ENCODE measurements at regions not wholly inside any gene's neighbourhood (a gene's known extent, or its start where the extent isn't known, plus 50 kb on each side); places are given as distances from the start of the nearest gene placed in this dataset.
"Not testable (repeated sequence)": the region's sequence is repeated elsewhere in the genome, so short reads cannot be mapped to it uniquely, and the experiment has no call there.

DNA sequence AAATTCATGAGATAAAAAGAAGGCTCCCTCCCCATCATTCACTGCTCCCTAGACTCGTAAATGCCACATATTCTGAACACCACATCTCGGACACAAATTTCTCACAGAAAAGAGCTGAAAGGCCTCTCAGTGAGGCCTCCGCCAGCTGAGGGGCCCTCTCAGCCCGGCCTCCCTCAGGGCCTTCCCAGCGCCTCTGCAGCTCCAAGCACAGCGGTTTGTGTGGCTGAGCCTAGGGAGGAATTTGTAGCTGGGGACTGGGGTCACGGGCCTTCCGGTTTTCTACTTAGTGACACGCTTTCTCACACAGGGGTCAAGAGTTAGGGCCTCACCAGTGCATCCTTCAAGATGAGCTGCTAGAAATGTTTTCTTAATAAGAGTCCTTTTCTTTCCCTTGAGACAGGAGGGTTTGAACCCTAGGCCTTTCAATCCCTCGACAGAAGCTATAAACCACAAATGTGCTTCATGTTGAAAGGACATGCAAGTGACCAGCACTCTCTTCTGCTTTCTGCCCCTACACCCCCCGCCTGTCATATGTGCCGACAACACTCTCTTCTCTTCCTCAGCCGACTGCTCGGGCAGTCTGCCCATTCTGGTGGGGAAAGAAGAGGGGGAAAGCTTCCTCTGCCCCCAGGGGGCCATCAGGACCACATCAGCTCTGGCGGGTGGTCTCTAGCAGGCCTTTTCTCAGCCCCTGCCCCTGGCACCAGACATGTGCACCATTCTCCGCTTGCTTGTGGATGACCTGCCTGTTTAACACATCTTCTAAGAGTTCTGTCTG lies 104.9 kb downstream of the CHIC2 start:
- H3K9me3 Mint-ChIP-seq, result no peaks in the 10 kb centered on the region
- no peaks in the 10 kb centered on the region for H3K4me1 Mint-ChIP-seq (ENCODE audit: low read depth in 2 of 2)
- no peaks in the 10 kb centered on the region for H3K36me3 Mint-ChIP-seq
- no peak for DNase-seq (ENCODE audit: low spot score)
- H3K27ac Mint-ChIP-seq, result no peak overlapping the region
- no peaks in the 10 kb centered on the region for H3K27me3 Mint-ChIP-seq
- H3K4me3 Mint-ChIP-seq, result no peak overlapping the region
- ATAC-seq, result no peak

DNA sequence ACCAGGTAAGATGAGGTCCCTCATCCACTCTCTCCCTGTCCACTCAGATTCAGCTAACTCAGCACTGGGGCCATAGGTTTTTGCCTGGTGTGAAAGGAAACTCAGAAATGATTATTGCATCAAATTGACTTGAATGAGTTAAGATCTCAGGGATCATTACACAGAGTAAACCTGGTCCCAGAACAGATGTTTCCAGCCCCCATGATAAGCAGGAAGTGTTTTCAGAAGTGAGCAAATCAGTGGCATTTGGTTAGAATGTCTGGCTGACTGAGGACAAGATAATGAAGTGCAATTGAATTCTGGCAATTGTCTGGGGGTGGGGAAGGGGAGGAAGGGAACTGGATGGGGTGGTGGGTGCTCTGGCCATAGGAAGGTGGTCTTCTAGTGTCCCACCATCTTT lies 108.0 kb downstream of the CHIC2 start:
- no peaks in the 10 kb centered on the region for H3K4me1 Mint-ChIP-seq (ENCODE audit: low read depth in 2 of 2)
- no peaks in the 10 kb centered on the region for H3K27me3 Mint-ChIP-seq
- no peak overlapping the region for H3K4me3 Mint-ChIP-seq
- ATAC-seq (no peak), DNase-seq (ENCODE audit: low spot score) (no peak)
- H3K27ac Mint-ChIP-seq, result no peak overlapping the region
- no peaks in the 10 kb centered on the region for H3K36me3 Mint-ChIP-seq
- no peaks in the 10 kb centered on the region for H3K9me3 Mint-ChIP-seq

DNA sequence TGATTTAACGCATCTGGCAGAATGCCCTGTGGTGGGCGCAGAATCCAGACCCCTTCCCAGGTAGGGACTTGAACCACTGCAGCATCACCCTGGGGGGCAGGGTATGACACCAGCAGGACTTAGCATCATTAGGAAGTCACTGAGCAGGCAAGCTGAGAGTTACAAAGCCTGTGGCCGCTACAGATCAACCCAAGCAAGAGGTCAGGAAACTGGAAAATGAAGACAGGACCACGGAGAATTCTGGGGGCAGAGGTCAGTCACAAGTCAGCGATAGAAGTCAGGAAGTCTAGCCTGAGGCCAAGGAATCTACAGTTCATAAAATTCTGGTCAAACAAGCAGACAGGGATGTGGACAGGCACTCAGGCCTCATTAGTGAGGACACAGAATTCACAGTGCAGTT lies 108.4 kb downstream of the CHIC2 start:
- DNase-seq (ENCODE audit: low spot score) (no peak), ATAC-seq (no peak)
- Mint-ChIP-seq H3K27ac (no peak overlapping the region), H3K4me1 (ENCODE audit: low read depth in 2 of 2) (no peaks in the 10 kb centered on the region), H3K4me3 (no peak overlapping the region), H3K36me3 (no peaks in the 10 kb centered on the region), H3K27me3 (no peaks in the 10 kb centered on the region), H3K9me3 (no peaks in the 10 kb centered on the region)

- DNase-seq (ENCODE audit: low spot score) (no peak), ATAC-seq (no peak)
- peaks cover 4 to 8% of the 10 kb centered on the region in 2 donors for H3K27me3 Mint-ChIP-seq
- H3K9me3 Mint-ChIP-seq, result no peaks in the 10 kb centered on the region
- no peaks in the 10 kb centered on the region for H3K4me1 Mint-ChIP-seq (ENCODE audit: low read depth in 2 of 2)
- no peaks in the 10 kb centered on the region for H3K36me3 Mint-ChIP-seq
- no peak overlapping the region for H3K27ac Mint-ChIP-seq
- H3K4me3 Mint-ChIP-seq, result no peak overlapping the region
These were observed 113.0 kb downstream of the CHIC2 start for GRCh38 chr4:53951414-53951813.

GRCh38 chr4:53943345-53944085 lies 120.9 kb downstream of the CHIC2 start:
- DNase-seq (ENCODE audit: low spot score), result no peak
- H3K27ac Mint-ChIP-seq, result no peak overlapping the region
- no peak for ATAC-seq
- peaks cover 4 to 8% of the 10 kb centered on the region in 2 donors for H3K27me3 Mint-ChIP-seq
- peaks cover 2% of the 10 kb centered on the region for H3K9me3 Mint-ChIP-seq
- H3K4me1 Mint-ChIP-seq (ENCODE audit: low read depth in 2 of 2), result no peaks in the 10 kb centered on the region
- no peak overlapping the region for H3K4me3 Mint-ChIP-seq
- peaks cover 11% of the 10 kb centered on the region for H3K36me3 Mint-ChIP-seq

GRCh38 chr4:53942712-53943111 lies 121.7 kb downstream of the CHIC2 start:
- DNase-seq (ENCODE audit: low spot score) (no peak), ATAC-seq (no peak)
- peaks cover 0 to under 1% of the 10 kb centered on the region in 2 donors for H3K27me3 Mint-ChIP-seq
- H3K9me3 Mint-ChIP-seq, result peaks cover 2% of the 10 kb centered on the region
- H3K36me3 Mint-ChIP-seq, result peaks cover 11% of the 10 kb centered on the region
- no peak overlapping the region for H3K27ac Mint-ChIP-seq
- no peaks in the 10 kb centered on the region for H3K4me1 Mint-ChIP-seq (ENCODE audit: low read depth in 2 of 2)
- no peak overlapping the region for H3K4me3 Mint-ChIP-seq

GRCh38 chr4:53941331-53941730 lies 123.1 kb downstream of the CHIC2 start:
- DNase-seq (ENCODE audit: low spot score), result no peak
- no peaks in the 10 kb centered on the region for H3K27me3 Mint-ChIP-seq
- H3K9me3 Mint-ChIP-seq, result peaks cover 2% of the 10 kb centered on the region
- H3K4me3 Mint-ChIP-seq, result no peak overlapping the region
- peaks cover 11% of the 10 kb centered on the region for H3K36me3 Mint-ChIP-seq
- no peak for ATAC-seq
- no peak overlapping the region for H3K27ac Mint-ChIP-seq
- H3K4me1 Mint-ChIP-seq (ENCODE audit: low read depth in 2 of 2), result no peaks in the 10 kb centered on the region

GRCh38 chr4:53939892-53940291 lies 124.5 kb downstream of the CHIC2 start:
- not testable (repeated sequence) for ATAC-seq; H3K4me1 Mint-ChIP-seq (ENCODE audit: low read depth in 2 of 2); H3K9me3 Mint-ChIP-seq; H3K27ac Mint-ChIP-seq; H3K27me3 Mint-ChIP-seq; H3K4me3 Mint-ChIP-seq; DNase-seq (ENCODE audit: low spot score)
- H3K36me3 Mint-ChIP-seq, result peaks cover 11% of the 10 kb centered on the region

DNA sequence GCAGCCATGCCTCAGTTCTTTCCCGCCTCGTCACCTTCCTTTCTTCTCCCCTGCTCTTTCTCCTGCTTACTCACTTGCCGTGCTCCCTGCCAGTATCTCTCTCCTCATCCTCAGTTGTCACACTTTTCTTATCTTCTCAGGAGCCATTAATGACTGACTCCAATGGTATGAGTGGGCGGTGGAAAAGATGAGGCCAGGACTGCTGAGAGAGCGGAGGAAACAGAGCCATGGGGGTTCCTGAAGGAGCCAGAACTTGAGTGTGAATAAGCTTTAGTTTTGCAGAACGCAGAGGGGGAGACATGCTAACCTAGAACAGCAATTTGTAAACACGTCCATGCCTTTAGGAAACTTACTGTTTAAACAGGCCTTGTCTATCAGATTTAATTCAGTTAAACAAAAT lies 126.5 kb downstream of the CHIC2 start:
- no peak for DNase-seq (ENCODE audit: low spot score)
- no peaks in the 10 kb centered on the region for H3K4me1 Mint-ChIP-seq (ENCODE audit: low read depth in 2 of 2)
- H3K27me3 Mint-ChIP-seq, result no peaks in the 10 kb centered on the region
- H3K27ac Mint-ChIP-seq, result no peak overlapping the region
- peaks cover 2% of the 10 kb centered on the region for H3K9me3 Mint-ChIP-seq
- H3K36me3 Mint-ChIP-seq, result peaks cover 11% of the 10 kb centered on the region
- H3K4me3 Mint-ChIP-seq, result no peak overlapping the region
- no peak for ATAC-seq

- H3K36me3 Mint-ChIP-seq, result peaks cover 11% of the 10 kb centered on the region
- peaks cover 2% of the 10 kb centered on the region for H3K9me3 Mint-ChIP-seq
- DNase-seq (ENCODE audit: low spot score) (no peak), ATAC-seq (no peak)
- H3K4me1 Mint-ChIP-seq (ENCODE audit: low read depth in 2 of 2), result no peaks in the 10 kb centered on the region
- H3K27ac Mint-ChIP-seq, result no peak overlapping the region
- H3K27me3 Mint-ChIP-seq, result no peaks in the 10 kb centered on the region
- no peak overlapping the region for H3K4me3 Mint-ChIP-seq
These were observed 127.1 kb downstream of the CHIC2 start for GRCh38 chr4:53937327-53937726.

- Mint-ChIP-seq H3K9me3 (peaks cover 2% of the 10 kb centered on the region), H3K27me3 (no peaks in the 10 kb centered on the region), H3K4me3 (no peak overlapping the region), H3K4me1 (ENCODE audit: low read depth in 2 of 2) (no peaks in the 10 kb centered on the region), H3K27ac (no peak overlapping the region), H3K36me3 (peaks cover 11% of the 10 kb centered on the region)
- no peak for DNase-seq (ENCODE audit: low spot score)
- ATAC-seq, result no peak
These were observed 128.6 kb downstream of the CHIC2 start for GRCh38 chr4:53935780-53936179.

DNA sequence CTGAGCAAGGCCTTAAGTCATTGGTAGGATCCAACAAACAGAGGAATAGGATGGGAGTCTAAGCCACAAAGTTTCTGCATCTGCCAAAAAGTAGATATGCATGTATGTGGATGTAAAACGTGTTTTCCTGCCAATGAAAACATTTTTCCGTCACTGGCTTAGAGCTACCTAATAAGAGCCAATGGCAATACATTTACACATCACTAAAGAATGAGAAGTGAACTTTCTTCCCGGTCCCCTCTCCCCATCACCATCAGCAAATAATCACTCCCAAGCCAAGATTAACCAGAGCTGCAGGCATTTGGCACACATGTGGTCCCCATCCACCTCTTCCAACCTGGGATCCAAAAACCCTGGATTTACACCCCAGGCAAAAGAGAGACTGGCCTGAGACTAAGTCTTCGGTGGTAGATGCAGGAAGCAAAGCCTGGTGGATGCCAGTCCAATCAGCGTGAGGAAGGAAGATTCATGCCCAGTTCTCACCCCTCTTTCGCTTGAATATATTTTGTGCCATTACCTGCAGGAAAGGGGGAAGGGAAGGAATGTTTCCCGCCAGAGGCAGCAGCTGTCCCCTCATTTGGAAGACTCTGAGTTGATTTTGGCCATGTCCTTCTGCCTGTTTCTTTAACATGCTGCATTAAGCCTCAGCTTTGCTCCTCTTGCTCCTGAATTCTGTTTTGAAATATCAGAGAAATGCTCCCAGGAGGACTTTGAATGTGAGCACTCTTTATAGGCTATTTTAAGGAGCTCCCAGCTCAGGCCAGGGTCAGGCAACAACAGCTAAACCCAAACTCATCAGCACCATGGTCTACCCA lies 131.4 kb downstream of the CHIC2 start:
- no peak overlapping the region for H3K27ac Mint-ChIP-seq
- H3K27me3 Mint-ChIP-seq, result no peaks in the 10 kb centered on the region
- H3K36me3 Mint-ChIP-seq, result no peaks in the 10 kb centered on the region
- no peak for ATAC-seq
- no peak overlapping the region for H3K4me3 Mint-ChIP-seq
- no peaks in the 10 kb centered on the region for H3K4me1 Mint-ChIP-seq (ENCODE audit: low read depth in 2 of 2)
- H3K9me3 Mint-ChIP-seq, result no peaks in the 10 kb centered on the region
- DNase-seq (ENCODE audit: low spot score), result no peak

- H3K4me1 Mint-ChIP-seq (ENCODE audit: low read depth in 2 of 2), result no peaks in the 10 kb centered on the region
- DNase-seq (ENCODE audit: low spot score), result no peak
- no peaks in the 10 kb centered on the region for H3K27me3 Mint-ChIP-seq
- H3K4me3 Mint-ChIP-seq, result no peak overlapping the region
- no peak for ATAC-seq
- no peaks in the 10 kb centered on the region for H3K9me3 Mint-ChIP-seq
- no peaks in the 10 kb centered on the region for H3K36me3 Mint-ChIP-seq
- no peak overlapping the region for H3K27ac Mint-ChIP-seq
These were observed 132.9 kb downstream of the CHIC2 start for GRCh38 chr4:53931461-53931961.
